GM23248 (cell line): ENCODE measurements at regions not wholly inside any gene's neighbourhood (a gene's known extent, or its start where the extent isn't known, plus 50 kb on each side); places are given as distances from the start of the nearest gene placed in this dataset.

Experiments
- EZH2 ChIP-seq: fragments of 200-600 bp; sonication (generic); IDR thresholded peaks from 2 replicates; pipeline ENCODE4 v1.6.1; 2018; ENCODE audit warnings: antibody characterized with exemption, mild to moderate bottlenecking; ENCODE audit not compliant: insufficient read depth, poor library complexity, severe bottlenecking
- EZH2phosphoT487 ChIP-seq: fragments of 200-600 bp; sonication (generic); IDR thresholded peaks from 2 replicates; pipeline ENCODE4 v1.6.1; 2018; ENCODE audit warnings: antibody characterized with exemption, moderate library complexity, mild to moderate bottlenecking, low read depth; ENCODE audit not compliant: insufficient read depth

DNA sequence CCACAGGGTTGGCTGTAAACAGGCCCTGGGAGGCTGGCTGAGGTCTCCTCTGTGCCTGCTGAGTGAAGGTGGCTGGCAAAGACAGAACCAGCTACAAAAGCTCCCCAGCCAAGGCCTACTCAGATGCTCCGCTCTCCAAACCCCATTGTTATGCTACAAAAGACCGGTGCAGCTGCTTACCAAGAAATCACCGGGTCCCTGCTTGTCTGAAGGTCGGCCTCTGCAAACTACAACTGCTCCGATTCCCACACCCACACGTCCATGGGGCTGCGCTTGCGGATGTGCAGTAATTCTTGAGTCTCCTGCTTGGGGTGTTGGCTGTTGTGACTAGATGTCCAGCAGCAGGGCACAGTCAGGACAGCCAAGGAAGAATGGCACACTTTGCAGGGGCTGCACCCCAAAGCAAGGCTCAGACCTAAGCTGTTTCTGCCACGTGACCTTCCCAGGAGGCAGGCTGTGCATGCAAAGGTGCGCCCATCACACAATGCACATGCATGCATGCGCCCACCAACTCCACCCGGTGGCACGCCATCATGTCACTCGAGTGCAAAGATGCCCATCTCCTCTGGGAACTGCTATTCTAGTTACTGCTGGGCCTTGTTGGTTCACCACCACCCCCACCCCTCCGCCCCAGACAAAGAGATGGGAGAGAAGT, 97.8 kb downstream of the OAT start:
- TF ChIP-seq EZH2 = no peak
- TF ChIP-seq EZH2phosphoT487 = no peak
